Stimulated activated CD4-positive, alpha-beta T cell treated with anti-CD3 and anti-CD28 coated beads, Interleukin-12 subunit alpha, Interleukin-12 subunit beta, amount 100 ng/mL, for 4 hours (primary cell): ENCODE measurements at regions not wholly inside any gene's neighbourhood (a gene's known extent, or its start where the extent isn't known, plus 50 kb on each side); places are given as distances from the start of the nearest gene placed in this dataset.
"Not testable (repeated sequence)": the region's sequence is repeated elsewhere in the genome, so short reads cannot be mapped to it uniquely, and the experiment has no call there.

Experiments used
- DNase-seq: peaks from one replicate; pipeline ENCODE4 v3.0.0-alpha.2; 2020

DNA sequence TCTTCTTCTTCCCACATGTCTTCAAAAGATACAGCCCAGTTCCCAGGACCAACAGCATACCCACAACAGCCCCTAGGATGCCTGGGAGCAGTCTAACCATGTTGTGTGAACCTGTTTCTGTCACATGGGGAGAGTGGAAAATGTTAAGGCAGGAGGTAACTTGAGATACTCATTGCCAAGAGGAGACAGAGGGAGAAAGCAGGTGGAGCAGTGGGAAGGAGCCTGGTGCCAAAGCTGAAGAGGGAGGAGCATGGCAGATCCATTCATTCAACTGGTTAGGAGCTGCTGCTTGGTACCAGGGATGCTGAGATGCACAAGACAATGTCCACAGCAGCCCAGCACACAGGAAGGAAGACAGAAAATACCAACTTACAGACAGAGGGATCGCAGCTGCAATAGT, 149.8 kb upstream of the ETV3 start:
- no peak for DNase-seq

DNA sequence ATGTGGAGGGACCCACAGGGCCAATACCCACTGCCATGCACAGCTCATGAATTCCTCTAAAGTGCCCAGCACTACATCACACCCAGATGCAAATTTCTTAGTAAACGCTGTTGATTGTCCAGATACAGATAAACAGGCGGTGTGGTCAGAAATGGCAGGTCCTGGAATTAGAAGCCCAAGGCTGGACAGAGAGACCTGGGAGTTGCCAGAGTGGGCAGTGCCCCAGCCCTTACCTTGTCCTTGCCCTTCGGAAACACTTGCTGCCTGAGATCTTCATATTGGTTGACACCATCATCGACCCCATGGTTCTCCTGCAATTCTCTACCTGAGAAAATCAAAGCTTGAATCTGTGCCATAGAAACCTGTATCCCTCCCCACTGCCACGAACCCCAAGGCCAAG, 149.3 kb upstream of the ETV3 start:
- DNase-seq = no peak

DNA sequence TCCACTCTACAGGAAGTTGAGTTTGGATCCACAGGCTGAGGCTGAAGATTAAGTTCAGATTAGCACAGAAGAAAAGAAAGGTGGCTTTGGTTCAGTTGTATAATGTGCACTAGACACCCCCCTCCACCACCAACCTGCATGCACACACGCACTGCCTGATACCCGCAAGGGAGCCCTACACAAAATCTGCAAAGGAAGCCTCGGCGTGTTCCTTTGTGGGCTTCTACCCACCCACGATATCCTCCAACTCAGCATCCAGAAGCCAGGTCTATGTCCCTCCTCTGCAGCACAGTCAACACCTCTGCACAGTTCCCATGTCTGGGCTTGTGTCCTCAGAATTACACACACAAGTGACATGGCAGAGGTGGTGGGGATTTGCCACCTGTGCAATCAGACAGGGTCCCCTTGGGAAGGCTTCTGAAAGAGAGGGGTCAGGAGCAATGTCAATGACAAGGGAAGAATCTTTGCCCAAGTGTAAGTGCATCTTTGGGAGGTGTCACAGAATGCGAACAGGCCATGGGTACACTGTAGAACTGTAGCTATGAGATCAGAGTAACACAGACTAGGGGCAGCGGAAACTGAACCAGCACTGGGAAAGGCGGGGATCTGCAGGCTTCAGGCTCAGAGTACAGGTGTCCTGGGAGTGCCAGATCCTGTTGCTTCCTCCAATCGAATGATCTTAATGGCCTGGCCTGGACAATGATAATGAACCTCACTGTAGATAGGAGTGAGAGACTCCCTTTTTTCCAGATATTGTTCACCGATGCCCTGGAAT, 148.6 kb upstream of the ETV3 start:
- no peak for DNase-seq

DNA sequence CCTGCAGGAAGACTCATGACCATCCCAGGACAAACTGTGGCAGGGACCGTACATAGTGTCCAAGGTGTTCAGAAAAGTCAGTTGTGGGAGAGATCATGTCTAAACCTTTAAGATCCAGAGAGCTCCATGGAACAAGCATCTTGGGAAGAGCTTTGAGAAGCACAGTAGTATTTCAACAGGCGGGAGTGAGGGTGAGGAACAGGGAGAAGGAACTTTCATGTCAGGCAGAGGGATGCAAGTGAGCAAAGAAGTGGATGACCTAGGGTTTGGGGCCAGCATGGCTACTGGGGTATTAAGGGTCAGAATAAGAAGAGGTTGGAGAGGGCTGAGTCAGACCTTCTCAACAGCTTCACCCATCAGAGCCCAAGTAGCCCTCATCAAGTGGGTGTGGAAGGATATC, 147.9 kb upstream of the ETV3 start:
- no peak for DNase-seq

DNA sequence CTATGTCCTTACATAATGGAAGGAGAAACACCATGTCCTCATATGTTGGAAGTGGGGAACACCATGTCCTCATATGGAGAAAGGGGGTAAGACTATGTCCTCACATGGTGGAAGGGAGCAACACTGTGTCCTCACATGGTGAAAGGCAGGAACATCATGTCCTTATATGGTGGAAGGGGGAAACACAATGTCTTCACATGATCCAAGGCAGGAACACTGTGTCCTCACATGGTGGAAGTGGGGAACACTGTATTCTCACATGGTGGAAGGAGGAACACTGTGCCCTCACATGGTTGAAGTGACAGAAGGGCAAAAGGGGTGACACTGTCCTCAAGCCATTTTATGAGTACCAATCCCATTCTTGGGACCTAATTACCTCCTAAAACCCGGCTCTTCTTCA, 146.3 kb upstream of the ETV3 start:
- no peak for DNase-seq

DNA sequence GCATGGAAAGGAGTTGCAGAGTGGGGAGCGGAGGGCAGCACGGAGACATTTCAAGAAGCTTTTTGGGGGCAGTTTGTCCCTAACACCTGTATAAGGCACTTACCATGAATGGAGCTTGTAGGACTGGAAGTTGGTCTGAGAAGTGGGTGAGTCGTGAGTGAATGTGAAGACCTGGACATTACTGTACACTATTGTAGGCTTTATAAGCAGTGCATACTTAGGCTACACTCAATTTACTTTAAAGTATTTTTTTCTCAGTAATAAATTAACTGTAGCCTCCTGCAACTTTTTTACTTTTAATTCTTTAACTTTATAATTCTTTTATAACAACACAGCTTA, 141.6 kb upstream of the ETV3 start:
- no peak for DNase-seq

DNA sequence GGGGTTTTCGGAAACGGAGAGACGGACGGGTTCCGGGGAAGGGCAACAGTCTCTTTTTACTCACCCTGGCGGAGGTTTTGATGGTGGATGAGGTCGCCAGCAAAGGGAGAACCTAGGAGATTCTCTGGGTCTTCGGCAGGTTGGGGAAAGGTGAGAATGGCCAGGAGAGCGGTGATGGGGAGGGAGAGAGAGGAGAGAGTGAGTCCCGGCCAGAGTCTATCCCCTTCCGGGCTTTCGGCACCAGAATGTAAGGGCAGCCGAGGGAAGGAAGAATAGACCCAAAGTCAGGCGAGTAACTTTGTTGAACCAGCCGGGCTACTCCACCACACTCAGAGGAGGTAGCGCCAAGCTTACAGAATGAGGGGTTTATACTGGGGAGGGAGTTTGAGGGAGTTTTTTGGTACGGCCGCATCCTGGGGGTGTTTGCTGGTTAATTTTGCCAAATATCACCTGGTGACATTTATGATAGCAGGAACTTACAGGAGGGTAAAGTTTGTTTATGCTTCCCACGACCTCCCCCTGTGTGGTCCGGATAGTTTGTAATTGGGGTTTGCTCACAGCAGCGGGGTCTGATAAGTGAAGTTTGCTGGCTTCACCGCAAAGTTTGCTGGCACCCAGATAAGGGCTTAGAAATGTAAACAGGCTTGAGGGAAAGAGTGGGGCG, 141.1 kb upstream of the ETV3 start:
- DNase-seq = no peak

DNA sequence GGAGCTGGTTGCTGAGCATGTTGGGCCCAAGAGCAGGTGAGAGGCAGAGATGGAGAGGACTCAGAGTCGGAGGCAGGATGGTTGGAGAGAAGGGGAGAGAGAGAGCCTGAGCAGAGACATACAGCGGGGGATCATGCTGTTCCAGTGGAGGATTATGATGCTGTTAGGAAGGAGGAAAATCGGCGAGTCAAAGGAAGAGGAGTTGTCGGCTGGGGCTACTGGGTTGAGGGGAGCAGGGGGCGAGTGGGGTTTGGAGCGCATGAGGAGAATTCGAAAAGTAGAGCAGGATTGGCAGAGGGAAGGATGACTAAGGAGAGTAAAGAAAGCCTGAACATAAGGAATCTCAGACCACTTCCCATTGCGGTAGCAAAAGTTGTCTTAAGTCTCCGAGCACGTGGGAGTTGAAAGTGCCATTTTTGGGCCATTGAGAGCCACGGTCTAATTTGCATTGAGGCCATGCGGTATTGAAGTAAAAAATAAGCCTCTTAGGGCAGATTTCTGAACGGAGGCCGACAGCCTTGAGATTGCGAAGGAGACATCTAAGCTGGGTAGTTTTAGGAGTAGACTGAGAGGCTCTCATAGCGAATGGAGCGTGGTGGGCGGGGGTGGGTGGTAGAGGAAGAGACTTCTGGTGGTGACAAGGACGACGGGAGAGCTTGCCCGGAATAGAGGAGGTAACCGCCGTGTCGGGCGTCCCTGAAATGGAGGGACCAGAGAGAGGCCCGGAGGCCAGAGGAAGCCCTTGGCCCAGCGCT, 140.4 kb upstream of the ETV3 start:
- no peak for DNase-seq

DNA sequence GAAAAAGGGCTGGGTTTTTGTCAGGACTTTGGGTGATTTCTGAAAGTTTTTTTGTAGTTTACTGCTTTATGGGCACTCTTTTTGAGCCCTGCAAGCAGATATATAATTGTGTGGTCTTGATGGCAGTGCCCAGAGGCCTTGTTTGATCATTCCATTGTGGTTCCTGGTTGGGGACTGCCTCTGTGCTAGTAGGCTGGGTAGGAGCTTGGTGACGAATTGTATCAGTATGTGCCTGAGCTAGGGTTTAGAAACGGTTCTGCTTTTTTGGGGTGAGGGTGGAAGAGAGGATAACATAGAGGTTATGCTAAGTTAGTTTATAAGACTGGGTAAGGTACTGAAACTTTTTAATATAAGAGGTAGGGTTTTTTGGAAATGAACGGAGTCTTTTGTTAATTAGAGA, 139.7 kb upstream of the ETV3 start:
- no peak for DNase-seq

DNA sequence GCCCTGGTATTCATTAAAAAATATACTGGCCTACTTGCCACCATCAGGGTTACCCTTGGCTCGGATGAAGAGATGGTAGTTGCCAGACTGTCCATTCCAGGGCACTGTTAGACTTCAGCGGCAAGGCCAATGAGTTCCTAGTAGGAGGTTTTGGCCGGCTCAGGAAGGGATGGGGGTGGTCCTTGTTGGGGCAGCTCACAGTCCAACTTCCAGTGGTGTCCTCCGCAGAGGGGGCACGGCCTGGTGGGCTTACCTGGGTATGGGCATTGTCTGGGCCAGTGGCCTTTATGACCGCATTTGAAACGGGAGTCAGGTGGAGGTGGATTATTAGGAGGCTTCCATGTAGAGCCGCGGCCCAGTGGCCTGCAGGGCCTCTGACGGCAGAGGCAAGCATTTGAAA, 139.1 kb upstream of the ETV3 start:
- DNase-seq = no peak

DNA sequence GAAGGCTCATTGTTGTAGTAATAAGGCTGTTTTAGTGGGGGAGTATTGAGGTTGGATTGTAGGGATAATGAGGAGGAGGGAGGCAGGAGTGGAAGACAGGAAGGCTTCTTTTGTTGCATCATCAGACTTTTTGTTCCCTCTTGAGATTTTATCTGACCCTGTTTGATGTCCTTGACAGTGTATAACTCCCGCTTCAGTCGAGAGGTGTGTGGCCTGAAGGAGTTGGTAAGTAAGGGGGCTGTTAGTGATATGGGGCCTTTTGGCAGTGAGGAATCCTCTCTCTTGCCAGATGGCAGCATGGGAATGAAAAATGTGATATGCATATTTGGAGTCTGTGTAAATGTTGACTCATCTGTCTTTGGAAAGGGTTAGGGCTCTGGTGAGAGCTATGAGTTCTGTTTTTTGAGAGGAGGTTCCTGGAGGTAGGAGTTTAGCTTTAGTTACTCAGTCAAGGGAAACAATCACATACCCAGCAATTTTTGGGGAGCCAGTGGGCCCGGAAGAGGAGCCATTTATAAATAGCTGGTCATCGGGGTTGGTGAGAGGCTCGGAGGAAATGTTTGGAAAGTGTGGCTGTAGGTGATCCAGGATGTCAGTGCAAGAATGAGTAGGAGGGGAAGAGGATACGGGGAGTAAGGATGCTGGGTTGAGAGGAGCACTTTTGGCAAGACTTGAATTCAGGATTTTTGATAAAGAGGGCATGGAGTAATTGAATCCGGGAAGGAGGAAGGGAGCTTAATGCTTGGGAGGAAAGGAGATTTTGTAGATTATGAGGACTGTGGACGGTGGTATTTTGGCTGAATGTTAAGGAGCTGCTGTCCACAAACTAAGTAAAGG, 136.7 kb upstream of the ETV3 start:
- no peak for DNase-seq

DNA sequence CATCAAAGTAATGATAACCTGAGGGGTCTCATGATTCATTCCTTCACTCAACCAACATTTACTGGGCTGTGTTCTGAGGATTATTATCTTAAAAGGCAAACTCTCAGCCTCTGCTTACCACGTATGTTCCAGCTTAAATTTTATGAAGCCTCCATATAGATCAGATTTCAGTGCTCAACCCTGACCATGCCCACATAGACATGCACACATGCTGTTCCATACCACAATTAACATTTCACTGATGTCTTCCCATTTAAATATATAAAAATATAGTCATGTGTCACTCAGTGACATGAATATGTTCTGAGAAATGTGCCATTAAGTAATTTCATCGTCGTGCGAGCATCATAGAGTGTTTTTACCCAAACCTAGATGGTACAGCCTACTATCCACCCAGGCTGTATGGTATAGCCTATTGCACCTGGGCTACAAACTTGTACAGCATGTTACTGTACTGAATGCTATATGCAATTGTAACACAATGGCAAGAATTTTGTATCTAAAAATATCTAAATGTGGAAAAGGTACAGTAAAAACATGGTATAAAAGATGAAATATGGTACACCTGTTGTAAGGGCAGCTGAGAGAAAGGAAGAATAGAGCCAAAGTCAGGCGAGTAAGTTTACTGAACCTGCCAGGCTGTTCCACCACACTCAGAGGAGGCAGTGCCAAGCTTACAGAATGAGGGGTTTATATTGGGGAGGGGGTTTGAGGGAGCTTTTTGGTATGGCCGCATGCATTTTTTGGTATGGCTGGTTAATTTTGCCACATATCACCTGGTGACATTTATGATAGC, 134.7 kb upstream of the ETV3 start:
- DNase-seq = no peak

DNA sequence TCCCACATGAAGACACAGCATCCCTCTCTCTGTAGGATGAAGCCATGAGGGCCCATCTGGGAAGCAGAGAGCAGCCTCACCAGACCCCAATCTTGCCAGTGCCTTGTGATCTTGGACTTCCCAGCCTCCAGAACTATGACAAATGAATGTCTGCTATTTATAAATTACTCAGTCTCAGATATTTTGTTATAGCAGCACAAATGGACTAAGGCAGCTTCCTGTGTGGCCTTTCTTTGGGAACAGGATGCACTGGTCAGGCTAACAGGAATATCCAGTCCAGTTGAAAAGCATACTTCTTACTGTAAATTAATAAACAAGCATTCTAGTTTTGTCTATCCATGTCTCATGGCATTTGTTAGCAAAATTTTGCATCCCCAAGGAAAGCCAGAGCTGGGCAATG, 134.1 kb upstream of the ETV3 start:
- no peak for DNase-seq

DNA sequence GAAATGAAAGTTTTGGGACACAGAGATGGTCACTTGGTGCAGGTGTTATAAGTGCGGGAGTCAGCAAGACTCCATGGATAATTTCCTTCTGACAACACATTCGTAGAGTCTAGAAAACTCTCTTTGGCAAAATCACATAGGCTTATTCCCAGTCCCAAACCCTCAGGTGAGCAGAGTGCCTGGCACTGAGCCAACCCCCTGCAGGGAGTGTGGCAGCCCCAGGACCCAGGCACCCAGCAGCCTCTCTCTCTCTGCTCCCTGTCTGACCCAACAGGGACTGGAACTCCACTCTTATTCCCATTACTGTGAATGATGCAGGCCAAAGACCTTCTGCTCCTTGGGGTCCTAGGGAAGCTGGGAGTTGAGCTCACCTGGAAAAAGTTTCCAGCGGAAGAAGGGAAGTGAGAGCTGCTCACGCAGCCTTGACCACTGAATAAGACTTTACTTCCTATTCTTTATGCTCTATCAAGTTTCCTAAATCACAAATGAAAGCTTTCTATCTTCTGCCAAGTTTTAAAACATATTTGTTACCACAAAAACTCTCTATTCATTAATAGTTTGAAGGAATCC, 132.6 kb upstream of the ETV3 start:
- DNase-seq = no peak

DNA sequence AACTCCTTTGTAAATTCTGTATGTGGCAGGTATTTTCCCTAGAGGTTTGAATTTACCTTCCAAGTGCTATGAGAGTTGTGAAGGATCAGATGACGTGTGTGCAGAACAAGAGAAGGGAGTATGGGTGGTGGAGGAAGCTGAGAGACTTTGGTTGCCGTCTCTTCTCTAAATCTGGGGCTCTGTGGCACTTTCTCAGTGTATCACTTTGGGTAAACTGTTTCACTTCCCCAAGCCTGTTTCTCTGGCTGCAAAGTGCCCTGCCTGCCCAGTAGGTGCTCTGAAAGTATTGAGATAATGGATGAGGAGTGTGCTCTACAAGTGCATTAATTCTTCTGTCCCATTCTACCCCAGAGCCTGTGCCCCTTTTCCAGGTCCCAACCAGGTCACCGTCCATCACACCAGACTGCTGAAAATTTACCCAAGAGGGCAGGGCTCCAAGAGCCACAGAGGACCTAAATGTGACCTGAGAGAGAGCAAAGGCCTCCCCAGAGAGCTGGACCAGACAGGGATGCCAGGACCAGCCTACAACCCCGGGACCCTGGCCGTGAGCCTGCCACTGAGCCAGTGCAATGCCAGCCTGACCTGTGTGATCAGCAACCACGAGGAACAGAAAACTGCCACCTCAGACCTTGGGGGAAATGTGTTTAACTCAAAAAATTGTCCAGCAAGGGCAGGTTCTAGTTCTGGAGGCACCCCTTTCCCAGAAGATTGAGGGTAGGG, 131.6 kb upstream of the ETV3 start:
- no peak for DNase-seq

DNA sequence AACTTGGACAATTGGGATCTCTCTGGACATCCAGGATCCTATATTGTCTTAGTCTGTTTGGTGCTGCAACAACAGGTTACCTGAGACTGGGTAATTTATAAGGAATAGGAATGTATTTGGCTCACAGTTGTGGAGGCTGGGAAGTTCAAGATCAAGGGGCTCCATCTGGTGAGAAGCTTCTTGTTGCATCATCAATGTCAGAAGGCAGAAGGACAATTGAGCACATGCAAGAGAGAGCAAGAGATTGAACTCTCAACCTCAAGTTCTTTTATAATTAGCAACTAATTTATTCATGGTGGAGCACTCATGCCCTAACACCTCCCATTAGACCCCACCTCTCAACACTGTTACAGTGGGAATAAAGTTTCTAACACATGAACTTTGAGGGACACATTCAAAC, 124.7 kb upstream of the ETV3 start:
- DNase-seq = no peak

DNA sequence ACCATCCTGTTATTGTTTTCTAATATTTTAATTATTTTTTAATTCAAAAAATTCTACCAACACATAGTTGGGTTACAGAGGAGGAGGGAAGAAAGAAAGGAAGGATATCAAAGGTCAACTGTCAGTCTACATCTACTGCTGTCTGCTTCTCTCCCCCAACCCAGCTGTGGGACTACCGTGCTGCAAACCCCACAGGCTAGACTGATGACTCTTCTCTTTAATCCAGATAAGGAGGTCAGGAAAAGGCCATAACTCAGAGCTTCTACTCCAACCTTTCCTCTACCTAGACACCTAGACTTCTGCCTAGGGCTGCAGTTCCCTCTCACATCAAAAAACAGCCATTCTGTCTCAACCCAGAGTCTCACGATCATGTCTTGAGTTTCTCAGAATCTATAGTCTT, 124.2 kb upstream of the ETV3 start:
- no peak for DNase-seq

DNA sequence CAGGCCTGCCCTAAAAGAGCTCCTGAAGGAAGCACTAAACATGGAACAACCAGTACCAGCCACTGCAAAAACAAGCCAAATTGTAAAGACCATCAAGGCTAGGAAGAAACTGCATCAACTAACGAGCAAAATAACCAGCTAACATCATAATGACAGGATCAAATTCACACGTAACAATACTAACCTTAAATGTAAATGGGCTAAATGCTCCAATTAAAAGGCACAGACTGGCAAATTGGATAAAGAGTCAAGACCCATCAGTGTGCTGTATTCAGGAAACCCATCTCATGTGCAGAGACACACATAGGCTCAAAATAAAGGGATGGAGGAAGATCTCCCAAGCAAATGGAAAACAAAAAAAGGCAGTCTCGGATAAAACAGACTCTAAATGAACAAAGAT, 117.7 kb upstream of the ETV3 start:
- not testable (repeated sequence) for DNase-seq

DNA sequence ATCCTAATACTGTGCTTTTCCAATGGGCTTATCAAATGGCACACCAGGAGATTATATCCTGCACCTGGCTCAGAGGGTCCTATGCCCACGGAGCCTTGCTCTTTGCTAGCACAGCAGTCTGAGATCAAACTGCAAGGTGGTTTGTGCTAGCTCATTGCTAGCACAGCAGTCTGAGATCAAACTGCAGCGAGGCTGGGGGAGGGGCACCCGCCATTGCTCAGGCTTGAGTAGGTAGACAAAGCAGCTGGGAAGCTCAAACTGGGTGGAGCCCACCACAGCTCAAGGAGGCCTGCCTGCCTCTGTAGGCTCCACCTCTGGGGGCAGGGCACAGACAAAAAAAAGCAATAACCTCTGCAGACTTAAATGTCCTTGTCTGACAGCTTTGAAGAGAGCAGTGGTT, 116.0 kb upstream of the ETV3 start:
- DNase-seq = not testable (repeated sequence)

DNA sequence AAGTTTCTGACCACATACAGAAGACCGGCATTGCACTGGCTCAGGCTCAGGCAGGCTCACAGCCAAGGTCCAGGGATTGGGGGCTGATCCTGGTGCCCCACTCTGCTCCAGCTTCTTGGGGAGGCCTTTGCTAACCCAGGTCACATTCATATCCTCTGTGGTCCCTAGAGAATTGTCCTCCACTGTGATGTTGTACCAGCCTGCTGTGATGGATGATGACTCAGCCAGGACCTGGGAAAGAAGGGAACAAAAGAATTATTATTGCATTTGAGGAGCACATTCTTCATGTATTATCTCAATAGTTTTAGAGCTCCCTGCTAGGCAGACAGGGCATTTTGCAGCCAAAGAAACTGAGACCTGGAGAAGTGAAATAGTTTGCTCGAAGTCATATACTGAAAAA, 114.3 kb upstream of the ETV3 start:
- DNase-seq = no peak

DNA sequence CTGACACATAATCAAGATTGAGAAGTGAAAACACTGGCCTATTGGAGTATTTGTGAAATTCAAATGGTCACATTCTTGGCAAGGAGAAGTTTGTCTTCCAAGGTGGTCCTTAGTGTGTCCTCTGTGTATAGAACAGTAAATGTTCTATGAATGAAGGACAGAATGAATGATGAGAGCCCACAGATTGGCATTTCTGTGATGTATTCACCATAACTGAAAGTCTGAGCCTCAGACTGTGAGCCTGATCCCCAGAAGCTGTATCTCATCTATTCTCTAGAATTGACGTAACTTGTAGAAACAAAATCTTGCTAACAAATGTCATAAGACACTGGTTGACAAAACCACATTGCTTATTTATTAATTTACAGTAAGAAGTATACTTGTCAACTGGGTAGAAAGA, 111.5 kb upstream of the ETV3 start:
- DNase-seq = no peak
